ENCODE measurements at regions not wholly inside any gene's neighbourhood (a gene's known extent, or its start where the extent isn't known, plus 50 kb on each side); places are given as distances from the start of the nearest gene placed in this dataset.

- TF ChIP-seq FOXP2 (optimal IDR thresholded peaks at IDR 0.05; ENCODE audit: borderline replicate concordance, extremely low read depth, extremely low read length, insufficient read depth) (no peak), POLR2AphosphoS5 (IDR thresholded peaks at IDR 0.05; ENCODE audit: low read depth, low read length) (no peak), TAF1 (IDR thresholded peaks at IDR 0.05; ENCODE audit: borderline replicate concordance, insufficient read depth, low read length) (no peak), SIN3A (IDR thresholded peaks at IDR 0.05; ENCODE audit: borderline replicate concordance, insufficient read depth, low read length) (no peak), REST (IDR thresholded peaks at IDR 0.05; ENCODE audit: insufficient read depth in 1 of 2, low read depth in 2 of 2, low read length in 2 of 2) (no peak)
Observed at GRCh38 chr13:73187106-73187505, 128.3 kb downstream of the KLF5 start.

- TF ChIP-seq FOXP2 (optimal IDR thresholded peaks at IDR 0.05; ENCODE audit: borderline replicate concordance, extremely low read depth, extremely low read length, insufficient read depth) (no peak), REST (IDR thresholded peaks at IDR 0.05; ENCODE audit: insufficient read depth in 1 of 2, low read depth in 2 of 2, low read length in 2 of 2) (no peak), SIN3A (IDR thresholded peaks at IDR 0.05; ENCODE audit: borderline replicate concordance, insufficient read depth, low read length) (no peak), POLR2AphosphoS5 (IDR thresholded peaks at IDR 0.05; ENCODE audit: low read depth, low read length) (no peak), TAF1 (IDR thresholded peaks at IDR 0.05; ENCODE audit: borderline replicate concordance, insufficient read depth, low read length) (no peak)
Observed at GRCh38 chr13:73179650-73180274, 121.0 kb downstream of the KLF5 start.

GRCh38 chr13:73177916-73178565 lies 119.2 kb downstream of the KLF5 start:
- no peak for TF ChIP-seq SIN3A (IDR thresholded peaks at IDR 0.05; ENCODE audit: borderline replicate concordance, insufficient read depth, low read length)
- TF ChIP-seq REST (IDR thresholded peaks at IDR 0.05; ENCODE audit: insufficient read depth in 1 of 2, low read depth in 2 of 2, low read length in 2 of 2), result no peak
- no peak for TF ChIP-seq FOXP2 (optimal IDR thresholded peaks at IDR 0.05; ENCODE audit: borderline replicate concordance, extremely low read depth, extremely low read length, insufficient read depth)
- TF ChIP-seq TAF1 (IDR thresholded peaks at IDR 0.05; ENCODE audit: borderline replicate concordance, insufficient read depth, low read length), result no peak
- no peak for TF ChIP-seq POLR2AphosphoS5 (IDR thresholded peaks at IDR 0.05; ENCODE audit: low read depth, low read length)

GRCh38 chr13:73177017-73177416 lies 118.2 kb downstream of the KLF5 start:
- TF ChIP-seq POLR2AphosphoS5 (IDR thresholded peaks at IDR 0.05; ENCODE audit: low read depth, low read length) (no peak), REST (IDR thresholded peaks at IDR 0.05; ENCODE audit: insufficient read depth in 1 of 2, low read depth in 2 of 2, low read length in 2 of 2) (no peak), SIN3A (IDR thresholded peaks at IDR 0.05; ENCODE audit: borderline replicate concordance, insufficient read depth, low read length) (no peak), FOXP2 (optimal IDR thresholded peaks at IDR 0.05; ENCODE audit: borderline replicate concordance, extremely low read depth, extremely low read length, insufficient read depth) (no peak), TAF1 (IDR thresholded peaks at IDR 0.05; ENCODE audit: borderline replicate concordance, insufficient read depth, low read length) (no peak)

Data from PFSK-1 (cell line).